ENCODE measurements at regions not wholly inside any gene's neighbourhood (a gene's known extent, or its start where the extent isn't known, plus 50 kb on each side); places are given as distances from the start of the nearest gene placed in this dataset.
A peak's percentile ranks its signal among the peaks of the same experiment; 100 is the strongest.

DNA sequence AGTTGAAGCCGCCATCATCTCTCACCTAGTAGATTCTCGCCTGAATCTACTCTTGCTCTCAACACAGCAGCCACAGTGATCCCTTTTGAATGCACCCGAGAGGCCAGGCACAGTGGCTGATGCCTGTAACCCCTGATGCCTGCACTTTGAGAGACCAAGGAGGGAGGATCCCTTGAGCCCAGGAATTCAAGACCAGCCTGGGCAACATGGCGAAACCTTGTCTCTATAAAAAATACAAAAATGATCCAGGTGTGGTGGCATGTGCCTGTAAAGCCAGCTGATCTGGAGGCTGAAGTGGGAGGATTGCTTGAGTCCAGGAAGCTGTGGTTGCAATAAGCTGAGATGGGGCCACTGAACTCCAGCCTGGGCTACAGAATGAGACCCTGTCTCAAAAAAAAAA lies 60.3 kb upstream of the EML4 start:
- no peaks in the 10 kb centered on the region for H3K27me3 Mint-ChIP-seq (ENCODE audit: low read depth)
- no peaks in the 10 kb centered on the region for H3K36me3 Mint-ChIP-seq (ENCODE audit: insufficient read depth in 2 of 2)
- no peak overlapping the region for H3K27ac Mint-ChIP-seq
- H3K9me3 Mint-ChIP-seq, result no peaks in the 10 kb centered on the region
- H3K4me3 Mint-ChIP-seq, result no peak overlapping the region
- H3K4me1 Mint-ChIP-seq (ENCODE audit: low read depth), result peaks cover 13% of the 10 kb centered on the region
- ATAC-seq (replicated peaks in 1 of 2) (no peak), DNase-seq (no peak)

GRCh38 chr2:42109959-42110640 lies 59.1 kb upstream of the EML4 start:
- ATAC-seq (replicated peaks in 1 of 2) (no peak), DNase-seq (no peak)
- H3K36me3 Mint-ChIP-seq (ENCODE audit: insufficient read depth in 2 of 2), result no peaks in the 10 kb centered on the region
- no peaks in the 10 kb centered on the region for H3K9me3 Mint-ChIP-seq
- no peaks in the 10 kb centered on the region for H3K27me3 Mint-ChIP-seq (ENCODE audit: low read depth)
- no peak overlapping the region for H3K27ac Mint-ChIP-seq
- no peak overlapping the region for H3K4me3 Mint-ChIP-seq
- peaks cover 26% of the 10 kb centered on the region for H3K4me1 Mint-ChIP-seq (ENCODE audit: low read depth)

DNA sequence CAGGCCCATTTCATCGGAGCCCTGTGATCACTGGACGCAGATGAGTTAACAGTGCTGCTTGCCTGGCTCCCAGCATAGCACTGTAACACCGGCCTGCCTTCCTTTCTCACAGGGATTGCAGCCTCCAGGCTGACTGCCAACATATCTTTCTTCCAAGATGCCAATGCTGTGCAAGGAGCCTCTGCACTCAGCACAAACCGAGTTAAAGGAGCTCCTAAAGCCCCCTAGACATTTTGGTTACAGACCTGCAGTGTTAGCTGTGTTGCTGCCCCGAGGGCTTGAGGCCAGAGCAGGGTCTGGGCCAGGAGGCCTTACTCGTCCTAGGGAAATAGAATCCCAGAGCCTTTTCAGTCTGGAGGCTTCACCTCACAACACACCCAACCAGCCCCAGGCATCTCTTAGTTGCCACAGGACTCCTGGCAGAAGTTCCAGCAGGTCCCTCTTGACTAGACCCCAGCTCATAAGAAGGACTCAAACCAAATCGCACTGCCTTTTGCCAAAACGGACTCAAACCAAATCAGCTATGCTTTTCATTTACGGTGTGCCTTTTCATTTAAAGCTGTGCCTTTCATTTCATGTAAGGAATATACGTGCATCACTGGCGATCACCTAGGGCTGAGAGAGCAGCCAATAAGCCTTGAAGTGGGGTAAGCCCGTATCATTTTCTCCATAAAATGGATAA lies 58.4 kb upstream of the EML4 start:
- Mint-ChIP-seq H3K36me3 (ENCODE audit: insufficient read depth in 2 of 2) (no peaks in the 10 kb centered on the region), H3K4me3 (no peak overlapping the region), H3K27me3 (ENCODE audit: low read depth) (no peaks in the 10 kb centered on the region), H3K9me3 (no peaks in the 10 kb centered on the region), H3K27ac (no peak overlapping the region), H3K4me1 (ENCODE audit: low read depth) (peaks cover 27% of the 10 kb centered on the region)
- DNase-seq (no peak), ATAC-seq (replicated peaks in 1 of 2) (no peak)

- no peaks in the 10 kb centered on the region for H3K9me3 Mint-ChIP-seq
- H3K36me3 Mint-ChIP-seq (ENCODE audit: insufficient read depth in 2 of 2), result no peaks in the 10 kb centered on the region
- ATAC-seq (replicated peaks in 1 of 2) (no peak), DNase-seq (no peak)
- H3K27ac Mint-ChIP-seq, result no peak overlapping the region
- no peak overlapping the region for H3K4me3 Mint-ChIP-seq
- H3K4me1 Mint-ChIP-seq (ENCODE audit: low read depth), result peaks cover 29% of the 10 kb centered on the region
- H3K27me3 Mint-ChIP-seq (ENCODE audit: low read depth), result no peaks in the 10 kb centered on the region
Observed at GRCh38 chr2:42112418-42112817, 56.7 kb upstream of the EML4 start.

DNA sequence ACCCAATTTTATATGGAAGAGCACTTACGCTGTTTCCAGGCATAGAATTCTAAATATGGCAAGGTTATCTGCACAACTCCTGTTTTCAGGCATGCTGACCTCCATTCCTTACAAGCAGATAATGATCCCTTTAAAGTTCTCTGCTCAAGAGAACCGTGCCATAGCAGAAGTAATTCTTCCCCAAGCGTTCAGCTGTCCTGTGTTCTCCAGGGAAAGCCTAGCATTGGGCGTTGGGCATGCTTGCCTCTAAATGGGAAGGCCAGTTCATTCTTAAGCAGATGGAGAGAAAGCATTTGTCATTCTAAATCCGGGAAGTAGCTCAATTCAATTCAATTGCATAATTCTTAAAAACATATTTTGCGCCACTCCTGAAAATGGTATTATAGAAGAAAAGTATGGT lies 55.7 kb upstream of the EML4 start:
- DNase-seq (no peak), ATAC-seq (replicated peaks in 1 of 2) (no peak)
- H3K36me3 Mint-ChIP-seq (ENCODE audit: insufficient read depth in 2 of 2), result no peaks in the 10 kb centered on the region
- no peak overlapping the region for H3K27ac Mint-ChIP-seq
- H3K4me3 Mint-ChIP-seq, result no peak overlapping the region
- peaks cover 40% of the 10 kb centered on the region for H3K4me1 Mint-ChIP-seq (ENCODE audit: low read depth)
- H3K27me3 Mint-ChIP-seq (ENCODE audit: low read depth), result no peaks in the 10 kb centered on the region
- no peaks in the 10 kb centered on the region for H3K9me3 Mint-ChIP-seq

DNA sequence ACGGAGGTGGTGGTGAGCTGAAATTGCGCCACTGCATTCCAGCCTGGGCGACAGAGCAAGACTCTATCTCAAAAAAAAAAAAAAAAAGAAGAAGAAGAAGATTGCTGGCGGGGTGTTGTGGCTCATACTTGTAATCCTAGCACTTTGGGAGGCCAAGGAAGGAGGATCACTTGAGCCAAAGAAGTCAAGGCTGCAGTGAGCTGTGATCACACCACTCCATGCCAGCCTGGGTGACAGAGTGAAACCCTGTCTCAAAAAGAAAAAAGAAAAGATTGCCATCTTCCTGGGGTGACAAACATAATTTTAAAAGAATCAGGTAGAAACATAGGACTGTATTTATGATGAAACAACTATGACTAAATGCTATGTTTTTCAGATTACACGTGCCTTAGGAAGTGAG lies 55.1 kb upstream of the EML4 start:
- H3K4me1 Mint-ChIP-seq (ENCODE audit: low read depth), result peaks cover 42% of the 10 kb centered on the region
- no peak for DNase-seq
- H3K4me3 Mint-ChIP-seq, result peak overlapping the region; percentile 4 to 7
- H3K27ac Mint-ChIP-seq, result peak overlapping the region; percentile 4
- ATAC-seq (replicated peaks in 1 of 2), result peak in 1 of 2 donors; percentile 17
- no peaks in the 10 kb centered on the region for H3K27me3 Mint-ChIP-seq (ENCODE audit: low read depth)
- H3K9me3 Mint-ChIP-seq, result no peaks in the 10 kb centered on the region
- no peaks in the 10 kb centered on the region for H3K36me3 Mint-ChIP-seq (ENCODE audit: insufficient read depth in 2 of 2)

DNA sequence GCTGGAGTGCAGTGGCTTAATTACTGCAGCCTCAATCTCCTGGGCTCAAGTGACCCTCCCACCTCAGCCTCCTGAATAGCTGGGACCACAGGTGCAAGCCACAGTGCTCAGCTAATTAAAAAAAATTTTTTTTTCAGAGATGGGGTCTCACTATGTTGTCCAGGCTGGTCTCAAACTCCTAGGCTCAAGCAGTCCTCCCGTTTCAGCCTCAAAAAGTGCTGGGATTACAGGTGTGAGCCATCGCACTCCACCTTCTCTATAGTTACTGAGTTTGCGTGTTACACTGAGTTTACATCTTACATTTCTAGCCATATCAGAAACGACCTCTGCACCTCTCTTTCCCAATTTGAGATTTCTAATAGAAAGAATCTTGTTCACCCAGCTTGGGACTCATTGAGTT lies 53.6 kb upstream of the EML4 start:
- ATAC-seq (replicated peaks in 1 of 2) (no peak), DNase-seq (no peak)
- H3K36me3 Mint-ChIP-seq (ENCODE audit: insufficient read depth in 2 of 2), result no peaks in the 10 kb centered on the region
- H3K27me3 Mint-ChIP-seq (ENCODE audit: low read depth), result no peaks in the 10 kb centered on the region
- H3K4me3 Mint-ChIP-seq, result peak overlapping the region in 1 of 2 donors; percentile 6
- H3K9me3 Mint-ChIP-seq, result no peaks in the 10 kb centered on the region
- no peak overlapping the region for H3K27ac Mint-ChIP-seq
- peaks cover 42% of the 10 kb centered on the region for H3K4me1 Mint-ChIP-seq (ENCODE audit: low read depth)

DNA sequence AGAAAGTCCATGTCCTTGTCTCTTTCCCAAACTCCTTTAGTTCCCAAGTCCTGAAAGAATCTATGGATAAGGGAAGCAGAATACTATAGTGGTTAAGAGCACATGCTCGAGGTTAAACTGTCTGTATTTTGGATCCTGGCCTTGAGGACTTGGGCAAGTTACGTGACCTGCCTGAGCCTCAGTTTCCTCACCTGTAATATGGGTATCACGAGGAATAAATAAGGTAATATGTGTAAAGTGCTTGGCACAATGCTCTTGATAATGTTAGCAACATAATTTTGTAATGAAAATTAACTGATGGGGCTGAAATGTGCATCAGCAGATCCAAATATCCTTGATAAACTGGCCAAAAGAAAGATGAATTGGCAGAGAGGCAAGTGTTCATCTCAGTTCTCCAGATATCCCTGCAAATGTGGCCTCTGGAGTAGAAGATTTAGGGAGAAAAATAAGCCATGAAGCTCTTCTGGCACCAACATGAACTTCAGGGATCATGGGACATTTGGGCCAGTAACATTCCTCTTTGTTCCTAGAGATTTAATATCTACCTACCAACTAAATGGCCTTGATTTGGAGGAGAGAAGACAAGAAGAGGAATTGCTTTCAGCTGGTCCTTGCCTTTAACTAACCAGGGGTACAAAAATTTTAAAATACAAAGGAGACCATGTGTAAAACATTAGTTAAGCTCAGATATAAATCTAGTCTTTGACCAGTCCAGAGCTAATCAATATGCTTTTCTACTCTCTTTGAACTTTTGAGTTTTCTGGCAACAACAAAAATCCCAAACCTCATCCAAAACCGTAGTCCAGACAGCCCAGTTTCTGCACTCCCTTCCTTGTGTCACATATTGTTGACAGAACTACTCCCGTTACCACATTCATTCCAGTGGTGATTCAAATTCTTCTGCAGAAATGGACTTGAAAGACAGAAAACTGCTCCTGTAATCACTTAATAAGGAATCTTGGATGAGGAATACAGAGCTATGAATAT lies 52.7 kb upstream of the EML4 start:
- Mint-ChIP-seq H3K4me3 (no peak overlapping the region), H3K27me3 (ENCODE audit: low read depth) (no peaks in the 10 kb centered on the region), H3K36me3 (ENCODE audit: insufficient read depth in 2 of 2) (peaks cover under 1 to 5% of the 10 kb centered on the region in 2 donors), H3K27ac (no peak overlapping the region), H3K4me1 (ENCODE audit: low read depth) (peaks cover 42% of the 10 kb centered on the region), H3K9me3 (peaks cover under 1% of the 10 kb centered on the region in 2 donors)
- no peak for ATAC-seq (replicated peaks in 1 of 2)
- no peak for DNase-seq

DNA sequence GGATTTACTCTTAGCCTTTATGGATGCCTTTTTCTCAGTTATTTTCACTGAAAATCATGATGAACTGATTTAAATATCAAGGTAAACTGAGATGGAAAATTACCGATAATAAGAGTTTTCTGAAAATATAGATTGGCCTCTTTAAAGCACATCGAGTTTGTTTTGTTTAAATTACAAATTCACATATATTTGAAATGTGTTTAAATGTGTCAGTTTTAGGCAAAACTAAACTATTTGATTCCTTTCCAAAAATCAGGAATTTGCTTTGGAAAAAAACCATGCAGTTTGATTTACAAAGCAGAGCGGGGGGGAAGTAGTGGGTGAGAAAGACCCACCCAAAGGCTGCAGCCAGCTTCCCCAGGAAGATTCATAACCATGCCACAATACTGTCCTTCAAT lies 52.0 kb upstream of the EML4 start:
- H3K4me3 Mint-ChIP-seq, result no peak overlapping the region
- ATAC-seq (replicated peaks in 1 of 2) (no peak), DNase-seq (no peak)
- H3K36me3 Mint-ChIP-seq (ENCODE audit: insufficient read depth in 2 of 2), result peaks cover 5 to 7% of the 10 kb centered on the region in 2 donors
- peaks cover 39% of the 10 kb centered on the region for H3K4me1 Mint-ChIP-seq (ENCODE audit: low read depth)
- no peak overlapping the region for H3K27ac Mint-ChIP-seq
- peaks cover 2 to 4% of the 10 kb centered on the region in 2 donors for H3K9me3 Mint-ChIP-seq
- H3K27me3 Mint-ChIP-seq (ENCODE audit: low read depth), result no peaks in the 10 kb centered on the region

DNA sequence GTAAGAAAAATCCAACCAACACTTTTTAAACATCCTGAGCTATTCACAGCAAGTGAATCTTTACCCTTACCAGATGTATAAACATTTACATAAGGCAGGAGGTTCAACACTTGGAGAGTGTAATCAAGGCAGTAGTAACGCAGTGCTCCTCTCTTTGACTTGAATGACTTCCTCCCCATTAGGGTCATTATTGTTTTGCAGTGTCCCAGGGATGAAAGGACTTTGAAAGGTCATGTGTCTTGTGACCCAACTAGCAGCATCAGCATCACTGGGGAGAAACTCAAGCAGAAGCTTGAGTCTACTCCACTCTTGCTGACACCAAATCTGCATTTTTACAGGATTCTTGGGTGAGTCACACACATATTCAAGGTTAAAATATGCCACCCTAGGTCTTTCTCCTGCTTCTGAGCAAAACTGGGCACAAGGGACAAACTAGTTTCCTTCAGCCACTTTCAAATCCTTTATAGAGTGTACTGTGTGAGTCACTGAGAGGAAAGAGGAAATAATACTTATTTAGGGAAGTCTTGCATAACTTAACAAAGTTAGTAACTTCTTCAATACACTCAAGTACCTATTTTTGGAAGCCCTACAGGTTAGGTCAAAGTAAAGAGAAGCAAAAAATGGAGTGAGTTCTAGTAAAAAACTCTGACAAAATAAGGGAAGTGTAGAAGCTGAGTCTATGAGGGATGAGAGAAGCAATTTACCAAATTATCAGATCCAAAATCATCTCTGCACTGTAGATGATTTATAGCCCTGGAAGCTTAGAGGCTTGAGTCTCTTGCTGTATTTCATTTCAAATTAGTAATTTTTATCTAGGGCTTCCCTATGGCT lies 51.0 kb upstream of the EML4 start:
- DNase-seq, result no peak
- peak; percentile 62 to 87 for ATAC-seq (replicated peaks in 1 of 2)
- H3K4me1 Mint-ChIP-seq (ENCODE audit: low read depth), result peaks cover 36% of the 10 kb centered on the region
- H3K36me3 Mint-ChIP-seq (ENCODE audit: insufficient read depth in 2 of 2), result peaks cover 5 to 8% of the 10 kb centered on the region in 2 donors
- H3K27me3 Mint-ChIP-seq (ENCODE audit: low read depth), result no peaks in the 10 kb centered on the region
- peaks cover 2 to 4% of the 10 kb centered on the region in 2 donors for H3K9me3 Mint-ChIP-seq
- no peak overlapping the region for H3K27ac Mint-ChIP-seq
- peak overlapping the region in 1 of 2 donors; percentile 33 for H3K4me3 Mint-ChIP-seq

GRCh38 chr2:42118754-42119569 lies 50.2 kb upstream of the EML4 start:
- Mint-ChIP-seq H3K9me3 (peaks cover 2 to 4% of the 10 kb centered on the region in 2 donors), H3K27ac (no peak overlapping the region), H3K4me3 (no peak overlapping the region), H3K36me3 (ENCODE audit: insufficient read depth in 2 of 2) (peaks cover 7 to 11% of the 10 kb centered on the region in 2 donors), H3K4me1 (ENCODE audit: low read depth) (peaks cover 38% of the 10 kb centered on the region), H3K27me3 (ENCODE audit: low read depth) (no peaks in the 10 kb centered on the region)
- DNase-seq, result no peak
- ATAC-seq (replicated peaks in 1 of 2), result no peak
